ENCODE measurements at regions not wholly inside any gene's neighbourhood (a gene's known extent, or its start where the extent isn't known, plus 50 kb on each side); places are given as distances from the start of the nearest gene placed in this dataset.

DNA sequence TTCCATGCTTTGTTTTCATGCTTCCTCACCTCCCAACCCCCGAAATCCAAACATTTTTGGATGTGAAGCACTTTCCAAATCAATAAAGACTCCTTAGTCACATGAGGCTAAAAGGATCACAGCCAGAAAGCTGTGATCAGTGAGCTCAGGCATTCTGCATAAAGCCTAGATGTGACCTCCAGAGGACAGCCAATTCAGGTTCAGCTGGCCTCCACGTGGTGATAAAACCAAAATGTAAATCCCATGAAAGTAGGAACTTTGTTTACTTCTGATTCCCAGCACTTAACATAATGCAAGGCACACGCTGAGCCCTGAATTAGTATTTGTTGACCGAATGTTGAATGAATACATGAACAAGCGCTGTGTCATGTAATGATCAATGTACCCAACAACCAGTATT, 249.5 kb upstream of the EOMES start:
- no peaks in the 10 kb centered on the region for H3K9me3 ChIP-seq
- DNase-seq: no peak
- TF ChIP-seq, protein P1, sequence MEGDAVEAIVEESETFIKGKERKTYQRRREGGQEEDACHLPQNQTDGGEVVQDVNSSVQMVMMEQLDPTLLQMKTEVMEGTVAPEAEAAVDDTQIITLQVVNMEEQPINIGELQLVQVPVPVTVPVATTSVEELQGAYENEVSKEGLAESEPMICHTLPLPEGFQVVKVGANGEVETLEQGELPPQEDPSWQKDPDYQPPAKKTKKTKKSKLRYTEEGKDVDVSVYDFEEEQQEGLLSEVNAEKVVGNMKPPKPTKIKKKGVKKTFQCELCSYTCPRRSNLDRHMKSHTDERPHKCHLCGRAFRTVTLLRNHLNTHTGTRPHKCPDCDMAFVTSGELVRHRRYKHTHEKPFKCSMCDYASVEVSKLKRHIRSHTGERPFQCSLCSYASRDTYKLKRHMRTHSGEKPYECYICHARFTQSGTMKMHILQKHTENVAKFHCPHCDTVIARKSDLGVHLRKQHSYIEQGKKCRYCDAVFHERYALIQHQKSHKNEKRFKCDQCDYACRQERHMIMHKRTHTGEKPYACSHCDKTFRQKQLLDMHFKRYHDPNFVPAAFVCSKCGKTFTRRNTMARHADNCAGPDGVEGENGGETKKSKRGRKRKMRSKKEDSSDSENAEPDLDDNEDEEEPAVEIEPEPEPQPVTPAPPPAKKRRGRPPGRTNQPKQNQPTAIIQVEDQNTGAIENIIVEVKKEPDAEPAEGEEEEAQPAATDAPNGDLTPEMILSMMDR (IDR thresholded peaks at IDR 0.05): no peak
- H3K4me3 ChIP-seq: no peak overlapping the region
- intact Hi-C loops (cut with DNase I): no loop called here
- no peaks in the 10 kb centered on the region for H3K27me3 ChIP-seq (ENCODE audit: insufficient read depth in 3 of 3, low read length in 2 of 3)
- no peak overlapping the region for H3K27ac ChIP-seq
- H3K36me3 ChIP-seq (ENCODE audit: insufficient read depth in 1 of 2, low read depth in 1 of 2): no peaks in the 10 kb centered on the region
- ATAC-seq: no peak
- WGBS, 3 donors: 50 to 64% (median 60%) methylated on average over 5 of the region's 5 CpGs
- no peaks in the 10 kb centered on the region for H3K4me1 ChIP-seq

DNA sequence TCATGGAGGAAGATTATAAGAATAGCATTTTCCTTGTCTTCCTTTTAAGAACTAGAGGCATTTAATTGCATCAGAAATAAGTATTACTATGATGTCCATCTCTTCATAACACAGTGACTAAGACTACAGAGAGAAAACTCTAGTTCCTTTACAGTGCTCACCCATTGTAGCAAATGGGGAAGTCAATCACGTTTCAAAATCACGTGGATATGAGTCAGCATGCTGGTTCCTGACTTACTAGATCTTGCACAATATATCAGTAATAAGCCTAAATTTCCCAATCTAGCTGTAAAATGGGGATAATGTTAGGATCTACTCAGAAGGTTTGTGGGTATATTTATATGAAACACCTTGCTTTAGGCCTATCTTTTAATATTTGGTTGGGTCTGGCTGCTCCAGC, 254.8 kb upstream of the EOMES start:
- WGBS, 3 donors: 59 to 72% (median 72%) methylated on average over 2 of the region's 2 CpGs
- Histone ChIP-seq H3K9me3 (no peaks in the 10 kb centered on the region), H3K4me3 (no peak overlapping the region), H3K4me1 (no peaks in the 10 kb centered on the region), H3K27me3 (ENCODE audit: insufficient read depth in 3 of 3, low read length in 2 of 3) (no peaks in the 10 kb centered on the region), H3K36me3 (ENCODE audit: insufficient read depth in 1 of 2, low read depth in 1 of 2) (no peaks in the 10 kb centered on the region), H3K27ac (no peak overlapping the region)
- TF ChIP-seq, protein P1 (IDR thresholded peaks at IDR 0.05): no peak
- ATAC-seq (no peak), DNase-seq (no peak)
- intact Hi-C loops (cut with DNase I): no loop called here

DNA sequence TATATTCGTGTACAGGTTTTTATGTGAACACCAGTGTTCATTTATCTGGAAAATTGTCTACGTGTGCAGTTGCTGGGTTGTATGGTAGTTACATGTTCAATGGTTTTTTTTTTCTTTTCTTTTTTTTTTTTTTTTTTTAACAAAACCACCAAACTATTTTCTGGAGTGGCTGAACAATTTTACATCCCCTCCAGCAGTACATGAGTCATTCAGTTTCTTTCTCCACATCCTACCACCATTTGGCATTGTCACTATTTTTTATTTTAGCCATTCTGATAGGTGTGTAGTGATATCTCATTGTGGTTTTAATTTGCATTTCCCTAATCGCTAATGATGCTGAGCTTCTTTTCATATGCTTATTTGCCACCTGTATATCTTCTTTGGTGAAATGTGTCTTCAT, 256.3 kb upstream of the EOMES start:
- DNase-seq (no peak), ATAC-seq (no peak)
- H3K36me3 ChIP-seq (ENCODE audit: insufficient read depth in 1 of 2, low read depth in 1 of 2): no peaks in the 10 kb centered on the region
- WGBS, 3 donors: 80 to 85% (median 83%) methylated on average over 3 of the region's 3 CpGs
- H3K27ac ChIP-seq: no peak overlapping the region
- intact Hi-C loops (cut with DNase I): no loop called here
- H3K9me3 ChIP-seq: no peaks in the 10 kb centered on the region
- TF ChIP-seq, protein P1 (IDR thresholded peaks at IDR 0.05): no peak
- H3K4me1 ChIP-seq: no peaks in the 10 kb centered on the region
- no peak overlapping the region for H3K4me3 ChIP-seq
- H3K27me3 ChIP-seq (ENCODE audit: insufficient read depth in 3 of 3, low read length in 2 of 3): no peaks in the 10 kb centered on the region

DNA sequence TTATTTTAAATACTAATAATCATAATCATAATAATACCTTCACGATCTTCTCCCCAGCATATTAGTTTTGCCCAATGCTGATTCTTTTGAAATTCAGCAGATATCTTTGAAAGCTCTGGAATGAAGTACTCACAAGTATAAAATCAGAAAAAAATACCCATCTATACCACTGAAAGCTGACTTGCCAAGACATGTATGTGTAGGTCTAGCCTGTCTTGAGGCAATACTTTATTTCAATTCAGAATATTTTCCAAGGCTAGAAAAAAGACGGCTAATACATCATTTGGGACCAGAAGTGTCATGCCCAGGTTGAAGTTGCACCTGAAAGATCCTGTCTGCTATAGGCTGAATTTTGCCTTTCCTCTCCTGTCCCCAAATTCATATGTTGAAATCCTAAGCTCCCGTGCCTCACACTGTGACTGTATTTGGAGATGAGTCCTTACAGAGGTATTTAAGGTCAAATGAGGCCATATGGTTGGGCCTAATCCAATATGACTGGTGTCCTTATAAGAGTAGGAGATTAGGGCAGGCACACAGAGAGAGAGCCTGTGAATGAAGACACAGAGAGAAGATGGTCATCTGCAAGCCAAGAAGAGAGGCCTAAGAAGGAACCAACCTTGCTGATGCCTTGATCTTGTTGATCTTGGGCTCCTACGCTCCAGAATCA, 255.9 kb upstream of the CMC1 start:
- H3K27ac ChIP-seq: no peak overlapping the region
- H3K4me3 ChIP-seq: no peak overlapping the region
- H3K4me1 ChIP-seq: no peaks in the 10 kb centered on the region
- no peaks in the 10 kb centered on the region for H3K36me3 ChIP-seq (ENCODE audit: insufficient read depth in 1 of 2, low read depth in 1 of 2)
- intact Hi-C loops (cut with DNase I): no loop called here
- WGBS, 3 donors: 69% methylated on average over 4 of the region's 4 CpGs
- TF ChIP-seq, protein P1 (IDR thresholded peaks at IDR 0.05): no peak
- H3K9me3 ChIP-seq: no peaks in the 10 kb centered on the region
- no peak for DNase-seq
- H3K27me3 ChIP-seq (ENCODE audit: insufficient read depth in 3 of 3, low read length in 2 of 3): no peaks in the 10 kb centered on the region
- peak in 1 of 4 donors; percentile 38 for ATAC-seq
